ENCODE measurements at regions not wholly inside any gene's neighbourhood (a gene's known extent, or its start where the extent isn't known, plus 50 kb on each side); places are given as distances from the start of the nearest gene placed in this dataset.
"Not testable (repeated sequence)": the region's sequence is repeated elsewhere in the genome, so short reads cannot be mapped to it uniquely, and the experiment has no call there.

GRCh38 chr9:73054091-73054490 is 97.6 kb upstream of the ANXA1 start:
- DNase-seq, result no peak

- no peak for DNase-seq
These were observed 98.1 kb upstream of the ANXA1 start for GRCh38 chr9:73053543-73053942.

- DNase-seq, result no peak
These were observed 98.2 kb upstream of the ALDH1A1 start for GRCh38 chr9:73050887-73051550.

- DNase-seq, result no peak
These were observed 97.4 kb upstream of the ALDH1A1 start for GRCh38 chr9:73050065-73050816.

- DNase-seq, result no peak
These were observed 96.4 kb upstream of the ALDH1A1 start for GRCh38 chr9:73049280-73049679.

GRCh38 chr9:73046769-73047168 is 93.9 kb upstream of the ALDH1A1 start:
- no peak for DNase-seq

- not testable (repeated sequence) for DNase-seq
These were observed 91.9 kb upstream of the ALDH1A1 start for GRCh38 chr9:73044776-73045175.

- DNase-seq, result no peak
These were observed 89.3 kb upstream of the ALDH1A1 start for GRCh38 chr9:73042155-73042554.

GRCh38 chr9:73039271-73040263 is 86.7 kb upstream of the ALDH1A1 start:
- peak; percentile 20 for DNase-seq

- DNase-seq, result no peak
These were observed 85.8 kb upstream of the ALDH1A1 start for GRCh38 chr9:73038613-73039012.

- DNase-seq, result no peak
These were observed 85.2 kb upstream of the ALDH1A1 start for GRCh38 chr9:73038089-73038509.

GRCh38 chr9:73037613-73038012 is 84.8 kb upstream of the ALDH1A1 start:
- DNase-seq, result no peak

- no peak for DNase-seq
These were observed 82.1 kb upstream of the ALDH1A1 start for GRCh38 chr9:73034962-73035361.

- DNase-seq, result no peak
These were observed 78.5 kb upstream of the ALDH1A1 start for GRCh38 chr9:73031350-73031749.

GRCh38 chr9:73030370-73031030 is 77.6 kb upstream of the ALDH1A1 start:
- DNase-seq, result no peak

GRCh38 chr9:73029346-73029745 is 76.5 kb upstream of the ALDH1A1 start:
- no peak for DNase-seq

GRCh38 chr9:73026375-73026774 is 73.5 kb upstream of the ALDH1A1 start:
- no peak for DNase-seq

- DNase-seq, result no peak
These were observed 71.8 kb upstream of the ALDH1A1 start for GRCh38 chr9:73024601-73025034.

GRCh38 chr9:73023025-73023541 is 70.2 kb upstream of the ALDH1A1 start:
- peak; percentile 60 for DNase-seq

- DNase-seq, result no peak
These were observed 69.5 kb upstream of the ALDH1A1 start for GRCh38 chr9:73022353-73022752.

GRCh38 chr9:73020877-73021276 is 68.0 kb upstream of the ALDH1A1 start:
- DNase-seq, result no peak
